NCI-H748 (cell line): ENCODE measurements at regions not wholly inside any gene's neighbourhood (a gene's known extent, or its start where the extent isn't known, plus 50 kb on each side); places are given as distances from the start of the nearest gene placed in this dataset.
"Not testable (repeated sequence)": the region's sequence is repeated elsewhere in the genome, so short reads cannot be mapped to it uniquely, and the experiment has no call there.

Experiments
- DNase-seq: peaks from one replicate; lab custom pipeline; 2025; ENCODE audit not compliant: unreplicated experiment; lab: John Stamatoyannopoulos, UW

DNA sequence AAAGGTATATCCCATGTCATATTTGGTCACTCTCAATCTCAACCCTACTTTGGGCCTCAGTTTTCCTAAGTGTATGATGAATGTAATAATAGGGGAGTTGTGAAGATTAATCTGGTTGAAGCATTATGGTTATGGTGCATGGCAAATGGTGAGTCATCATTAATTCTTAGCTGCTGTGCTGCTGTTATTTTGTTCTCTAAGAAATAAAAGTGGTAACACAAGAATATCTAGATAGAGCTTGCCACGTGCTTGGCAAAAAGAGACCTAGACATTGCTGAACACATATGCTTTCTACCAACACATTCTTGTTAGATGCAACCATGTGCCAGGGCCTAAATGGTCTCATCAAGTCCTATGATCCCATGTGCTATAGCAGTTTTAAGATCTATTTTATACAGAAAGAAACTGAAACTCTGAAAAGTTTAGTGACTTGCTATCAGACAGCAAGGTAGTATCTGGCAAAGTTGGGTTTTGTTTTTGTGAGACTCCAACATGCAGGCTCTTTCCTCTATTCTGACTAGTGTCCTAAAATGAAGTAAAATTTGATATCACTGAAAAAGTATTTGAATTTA lies 699.9 kb upstream of the MEF2C start:
- no peak for DNase-seq

DNA sequence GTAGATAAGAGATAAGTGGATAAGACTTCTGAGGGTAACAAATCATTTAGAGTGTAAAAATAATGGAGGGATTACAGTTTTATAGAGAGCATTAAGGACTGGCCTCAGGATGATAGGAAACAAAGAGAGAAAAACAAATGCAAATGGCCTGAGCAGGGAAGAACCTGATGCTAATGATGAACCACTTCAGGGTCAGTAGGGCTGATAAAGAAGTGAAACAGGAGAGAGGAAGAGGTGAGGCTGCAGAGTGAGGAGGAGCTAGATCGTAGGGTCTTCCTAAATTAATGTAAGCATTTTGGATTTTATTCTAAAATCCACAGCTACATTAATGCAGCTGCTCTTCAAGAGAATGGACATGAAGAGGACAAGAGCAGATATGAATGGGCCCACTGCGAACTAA lies 698.0 kb upstream of the MEF2C start:
- DNase-seq = no peak

DNA sequence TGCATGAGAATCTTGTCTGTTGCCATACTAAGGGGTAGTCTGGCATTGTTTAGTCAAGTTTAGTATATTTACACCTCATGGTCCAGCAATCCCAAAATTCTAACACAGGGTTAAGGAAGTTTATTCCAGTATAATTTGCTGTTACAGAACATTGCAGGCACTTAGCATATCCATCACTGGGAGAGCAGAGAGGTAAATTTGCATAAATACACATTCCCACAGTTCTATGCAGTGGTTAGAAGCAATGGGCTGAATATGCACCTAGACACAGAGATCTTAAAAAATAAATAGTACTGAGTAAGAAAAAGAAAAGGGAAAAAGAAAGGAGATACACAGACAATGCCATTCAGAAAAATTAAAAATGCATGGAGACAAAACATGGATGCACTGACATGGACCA lies 692.3 kb upstream of the MEF2C start:
- no peak for DNase-seq

DNA sequence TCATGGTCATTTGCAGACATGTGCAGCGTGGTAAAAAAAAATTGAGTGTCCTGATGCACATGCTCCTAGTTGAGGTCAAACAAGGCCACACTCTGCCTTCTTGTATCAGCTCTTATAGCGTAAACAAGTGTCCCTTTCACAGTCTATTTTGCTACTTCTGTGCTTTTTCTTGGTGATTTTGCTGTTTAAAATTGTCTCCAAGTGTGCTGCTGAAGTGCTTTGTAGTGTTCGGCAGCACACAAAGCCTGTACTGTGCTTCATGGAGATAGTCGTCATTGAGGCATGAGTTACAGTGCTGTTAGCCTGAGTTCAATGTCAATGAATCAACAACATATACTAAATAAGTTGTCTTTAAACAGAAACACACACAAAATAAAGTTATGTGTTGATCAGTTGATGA lies 690.4 kb upstream of the MEF2C start:
- no peak for DNase-seq

DNA sequence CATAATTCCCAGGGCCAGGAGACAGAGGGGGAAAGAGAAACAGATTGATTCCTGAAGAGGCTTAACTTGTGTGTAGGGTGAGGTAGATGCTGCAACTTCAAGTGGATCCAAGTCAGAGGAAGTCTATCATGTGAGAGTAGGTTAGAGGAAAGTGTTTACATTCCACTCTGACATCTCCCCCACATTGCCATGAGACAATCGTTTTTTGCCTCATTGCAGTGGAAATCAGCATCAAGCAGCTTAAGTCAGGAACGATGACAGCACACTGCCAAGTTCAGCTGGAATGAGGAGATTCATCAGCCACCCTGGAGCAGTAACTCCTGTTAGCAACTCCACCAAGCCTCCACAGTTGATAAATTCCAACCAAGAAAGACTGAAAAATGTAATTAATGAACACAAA lies 689.7 kb upstream of the MEF2C start:
- no peak for DNase-seq

DNA sequence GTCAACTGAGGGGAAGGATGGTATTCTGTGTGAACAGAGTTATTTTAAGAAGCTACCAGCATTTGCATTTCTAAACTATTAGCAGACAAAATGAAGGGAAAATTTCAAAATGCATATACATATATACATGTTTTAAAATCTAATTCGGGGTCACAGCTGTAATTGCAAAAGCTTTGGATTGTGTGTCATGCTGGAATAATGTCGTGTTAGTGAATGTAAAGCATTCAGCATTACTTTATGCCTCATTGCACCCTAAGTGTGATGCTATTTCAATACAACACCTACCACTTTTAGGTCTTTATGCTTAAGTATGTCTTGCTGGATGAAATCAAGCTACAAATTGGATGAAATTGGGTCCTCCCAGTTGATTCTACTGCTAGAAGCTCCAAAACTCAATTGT lies 687.6 kb upstream of the MEF2C start:
- DNase-seq = no peak

DNA sequence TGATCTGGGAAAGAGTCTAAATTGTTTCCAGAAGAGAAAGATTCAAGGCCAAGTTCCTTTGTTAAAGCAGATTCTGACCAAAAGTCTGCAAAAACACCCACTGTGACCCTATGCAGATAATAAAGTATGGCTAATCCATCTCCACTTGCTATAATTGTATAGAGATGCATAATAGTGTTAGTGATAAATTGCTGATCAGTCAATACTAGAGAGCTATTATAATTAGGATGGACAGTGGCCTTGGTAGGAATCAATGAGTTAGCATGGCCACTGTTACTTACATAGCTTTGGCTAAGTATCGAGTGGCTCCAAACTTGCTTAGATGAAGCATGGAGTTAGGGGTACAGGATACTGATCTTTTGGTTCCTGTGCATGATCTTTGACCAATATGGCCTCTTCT lies 683.4 kb upstream of the MEF2C start:
- DNase-seq = no peak

DNA sequence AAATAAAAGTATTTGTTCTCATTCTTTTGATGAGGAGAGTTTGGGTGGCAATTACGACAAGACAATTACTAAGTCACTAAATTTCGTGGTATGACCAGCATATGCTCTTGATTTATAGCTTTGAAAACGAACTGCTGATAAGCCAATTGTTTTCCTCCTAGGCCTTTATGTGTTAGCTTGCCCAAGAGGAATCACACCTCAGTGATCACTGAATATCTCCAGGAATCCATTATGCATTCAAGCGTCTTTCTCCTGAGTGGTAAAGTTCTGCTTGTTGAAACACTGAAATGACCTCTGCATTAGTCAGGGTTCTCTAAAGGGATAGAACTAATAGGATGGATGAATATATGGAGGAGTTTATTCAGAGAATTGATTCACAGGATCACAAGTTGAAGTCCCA lies 677.7 kb upstream of the MEF2C start:
- DNase-seq = no peak

DNA sequence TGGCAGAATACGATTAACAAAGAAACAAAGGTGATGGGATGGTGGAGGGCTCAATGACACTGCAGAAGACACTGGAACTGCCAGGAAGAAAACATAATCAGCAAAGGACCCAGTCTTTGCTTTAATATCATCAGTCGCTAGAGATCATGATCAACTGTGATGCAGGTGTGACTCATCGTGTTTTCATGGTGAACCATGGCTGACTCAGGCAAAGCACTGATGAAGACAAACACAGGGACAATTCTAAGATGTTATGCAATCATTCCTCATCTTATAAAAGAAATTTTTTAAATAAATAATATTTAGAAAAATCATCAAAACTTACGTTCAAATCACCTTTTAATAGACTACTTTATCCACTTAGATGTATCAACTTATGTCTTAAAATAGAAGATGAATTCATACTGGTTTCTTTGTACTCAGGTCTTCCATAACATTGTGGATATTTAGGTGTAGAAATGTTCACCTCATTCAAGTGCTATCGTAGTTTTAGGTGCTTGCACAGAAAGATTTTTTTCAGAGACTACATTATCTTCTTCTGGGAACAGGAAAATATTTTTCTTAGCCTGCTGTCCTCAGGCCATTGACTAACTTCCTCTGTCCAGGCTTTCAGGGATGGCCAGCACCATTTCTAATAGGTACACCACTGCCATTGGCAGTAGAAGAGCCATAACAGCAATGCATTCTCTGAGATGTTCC lies 673.4 kb upstream of the MEF2C start:
- no peak for DNase-seq

DNA sequence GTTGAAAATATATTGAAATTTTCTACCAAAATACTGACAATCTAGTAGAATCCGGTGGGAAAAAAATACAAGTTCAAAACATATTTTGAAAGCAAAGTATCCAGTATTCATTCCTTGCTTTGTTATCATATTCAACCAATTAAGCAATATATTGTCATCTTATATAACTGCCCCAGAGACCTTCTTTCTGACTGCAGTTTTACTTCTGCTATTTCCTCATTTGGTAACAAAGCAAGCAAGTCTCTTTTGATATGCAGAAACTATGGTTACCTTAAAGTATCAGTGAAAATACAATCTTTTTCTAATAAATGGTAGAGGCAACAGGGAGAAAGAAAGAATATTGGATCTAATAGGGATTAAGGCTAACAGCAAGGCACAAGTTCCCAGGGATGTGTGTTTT lies 663.7 kb upstream of the MEF2C start:
- DNase-seq = no peak

DNA sequence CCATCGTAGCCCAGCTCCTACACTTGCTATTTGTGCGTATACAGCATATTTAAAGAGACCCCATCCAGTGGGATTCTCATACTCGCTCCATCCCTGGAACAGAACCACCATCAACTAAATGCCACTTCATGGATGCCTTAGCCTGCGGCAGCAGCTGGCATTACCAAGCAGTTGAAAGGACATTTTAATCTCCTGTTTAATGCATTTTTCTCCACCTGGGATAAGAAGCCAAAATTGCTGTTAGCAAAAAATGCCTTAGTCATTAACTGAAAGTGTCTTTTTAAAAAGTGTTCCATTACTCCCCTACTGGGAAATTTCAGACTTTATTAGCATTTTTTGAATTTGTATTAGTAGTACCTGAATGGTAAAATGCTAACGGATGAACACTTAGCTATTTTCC lies 662.6 kb upstream of the MEF2C start:
- DNase-seq = no peak

DNA sequence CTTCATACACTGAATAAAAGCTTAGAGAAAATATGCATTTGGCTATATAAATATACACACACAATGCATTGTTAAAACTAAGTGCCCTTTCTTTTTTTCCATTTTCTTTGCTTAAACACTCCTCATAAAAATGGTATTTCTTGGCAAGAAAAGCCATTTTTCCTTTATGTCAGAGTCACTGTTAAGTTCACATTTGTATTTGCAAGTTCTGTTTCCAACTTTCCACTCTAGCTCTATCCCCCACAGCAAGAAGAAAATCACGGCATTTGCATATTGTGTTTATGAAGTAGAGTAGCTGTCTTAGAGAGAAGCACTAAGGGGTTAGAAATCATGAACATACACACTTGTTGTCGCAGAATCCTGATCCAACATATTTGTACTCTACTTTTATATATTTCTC lies 662.1 kb upstream of the MEF2C start:
- DNase-seq = no peak

DNA sequence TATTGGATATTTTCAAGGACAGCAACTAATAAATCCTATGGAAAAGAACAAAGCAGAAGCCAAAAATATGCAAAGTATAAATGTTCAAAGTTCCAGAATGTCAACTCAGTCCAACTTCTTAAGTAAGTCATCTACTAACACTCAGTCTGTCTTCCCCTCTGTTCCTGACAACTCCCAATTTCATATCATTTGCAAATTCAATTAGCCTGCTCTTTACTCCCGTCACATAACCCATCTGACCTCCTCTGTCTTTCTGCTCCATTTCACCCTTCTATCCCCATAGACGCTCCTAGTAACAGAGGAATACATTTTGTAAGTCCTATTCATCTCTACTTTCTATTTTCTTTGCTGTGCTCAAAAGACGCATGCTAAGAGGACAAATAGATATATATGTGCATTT lies 659.8 kb upstream of the MEF2C start:
- no peak for DNase-seq

DNA sequence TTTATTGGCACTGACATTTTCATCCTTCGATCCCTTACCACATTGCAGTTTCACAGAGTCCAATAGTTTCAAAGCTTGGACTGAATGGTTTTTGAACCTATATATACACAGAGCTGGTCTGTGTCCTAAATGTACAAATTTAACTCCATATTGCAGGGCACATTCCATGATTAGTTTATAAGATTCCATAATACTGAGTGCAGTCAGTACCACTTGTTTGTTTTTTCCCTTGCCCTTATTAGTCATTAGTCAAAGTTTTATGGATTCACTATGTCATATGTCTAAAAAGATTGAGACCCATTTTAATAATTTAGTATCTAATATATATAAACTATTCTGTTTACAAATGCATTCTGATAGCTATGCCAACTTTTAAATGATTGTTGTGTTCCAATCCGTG lies 654.8 kb upstream of the MEF2C start:
- DNase-seq = no peak

DNA sequence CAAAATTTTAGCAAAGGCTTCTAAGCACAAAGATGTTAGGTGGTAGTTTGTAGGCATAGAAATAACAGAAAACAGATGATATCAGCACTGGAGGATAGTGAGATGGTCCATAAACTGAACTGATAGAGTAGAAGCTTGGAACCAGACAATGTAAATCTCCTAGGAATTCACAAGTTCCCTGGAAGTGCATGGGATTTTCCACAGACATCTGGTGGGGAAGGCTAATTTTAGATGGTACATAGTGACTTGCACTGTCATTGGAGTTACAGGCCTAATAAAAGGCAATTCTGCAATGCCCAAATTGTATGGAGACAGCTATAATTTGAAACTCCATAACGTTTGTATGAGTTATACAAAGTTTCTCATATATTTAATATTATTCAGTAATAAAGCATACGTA lies 653.0 kb upstream of the MEF2C start:
- DNase-seq = no peak

DNA sequence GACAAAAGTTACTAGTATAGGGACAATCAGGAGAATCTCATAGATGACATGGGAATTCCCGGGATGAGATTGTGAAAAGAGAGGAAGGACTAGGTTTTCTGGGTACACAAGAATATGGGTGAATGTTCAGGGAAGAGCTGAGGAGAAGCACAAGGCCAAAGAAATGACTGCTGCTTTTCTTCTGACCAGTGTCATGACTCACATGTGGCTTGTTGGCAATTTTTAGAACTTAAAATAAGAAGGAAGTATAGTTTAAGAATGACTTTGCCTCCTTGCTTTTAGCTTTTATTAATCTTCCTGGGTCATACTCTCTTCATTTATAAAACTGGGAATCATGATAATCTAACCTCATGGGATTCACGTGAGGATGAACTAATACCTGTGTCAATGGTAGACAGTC lies 652.4 kb upstream of the MEF2C start:
- no peak for DNase-seq

DNA sequence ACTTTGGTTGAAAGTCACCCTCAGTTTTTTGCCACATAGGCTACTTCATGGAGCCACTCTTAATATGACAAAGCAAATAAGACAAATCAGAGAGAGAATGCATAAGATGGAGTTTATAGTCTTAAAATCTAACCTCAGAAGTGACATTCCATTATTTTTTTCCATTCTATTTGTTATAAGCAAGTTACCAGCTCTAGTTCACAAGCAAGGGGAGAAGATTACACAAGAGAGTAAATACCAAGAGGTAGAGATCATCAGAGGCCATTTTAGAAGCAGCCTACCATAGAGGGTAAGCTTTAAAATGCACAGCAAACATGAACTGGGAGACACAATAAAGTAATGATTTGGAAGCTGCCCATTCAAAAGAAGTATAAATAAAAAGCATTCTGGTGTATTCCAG lies 651.3 kb upstream of the MEF2C start:
- no peak for DNase-seq

DNA sequence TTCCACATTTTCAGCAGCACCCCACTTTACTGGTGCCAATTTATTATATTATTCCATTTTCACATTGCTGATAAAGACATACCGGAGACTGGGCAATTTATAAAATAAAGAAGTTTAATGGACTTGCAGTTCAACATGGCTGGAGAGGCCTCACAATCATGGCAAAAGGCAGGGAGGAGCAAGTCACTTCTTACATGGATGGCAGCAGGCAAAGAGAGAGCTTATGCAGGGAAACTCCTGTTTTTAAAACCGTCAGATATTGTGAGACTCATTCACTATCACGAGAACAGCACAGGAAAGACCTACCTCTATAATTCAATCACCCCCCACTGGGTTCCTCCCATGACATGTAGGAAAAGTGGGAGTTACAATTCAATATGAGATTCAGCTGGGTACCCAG lies 641.8 kb upstream of the MEF2C start:
- no peak for DNase-seq

DNA sequence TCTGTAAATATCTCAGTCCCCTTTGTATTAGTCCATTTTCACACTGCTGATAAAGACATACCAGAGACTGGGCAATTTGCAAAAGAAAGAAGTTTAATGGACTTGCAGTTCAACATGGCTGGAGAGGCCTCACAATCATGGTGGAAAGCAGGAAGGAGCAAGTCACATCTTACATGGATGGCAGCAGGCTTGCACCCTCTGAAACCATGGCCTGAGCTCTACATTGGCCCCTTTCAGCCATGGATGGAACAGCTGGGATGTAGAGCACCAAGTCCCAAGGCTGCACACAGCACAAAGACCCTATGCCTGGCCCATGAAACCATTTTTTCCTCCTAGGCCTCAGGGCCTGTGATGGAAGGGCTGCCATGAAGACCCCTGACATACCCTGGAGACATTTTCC lies 640.9 kb upstream of the MEF2C start:
- DNase-seq = not testable (repeated sequence)

DNA sequence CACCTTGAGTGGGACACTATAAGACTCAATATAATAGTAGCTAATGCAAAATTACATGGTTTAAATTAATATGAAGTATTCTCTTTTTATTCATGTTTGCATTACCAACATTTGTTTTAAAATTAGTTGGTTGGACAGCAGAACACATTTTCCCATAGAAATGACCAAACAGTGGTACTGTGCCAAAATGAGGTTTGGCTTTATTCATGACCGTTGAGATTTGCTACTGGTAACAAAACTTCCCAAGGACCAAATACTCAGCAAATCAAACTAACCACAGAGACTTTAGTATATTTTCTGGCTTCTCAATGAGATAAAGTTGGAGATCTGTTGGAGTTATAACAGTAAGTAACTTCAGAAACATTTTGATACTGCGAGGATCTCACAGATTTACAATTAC lies 637.8 kb upstream of the MEF2C start:
- DNase-seq = no peak

DNA sequence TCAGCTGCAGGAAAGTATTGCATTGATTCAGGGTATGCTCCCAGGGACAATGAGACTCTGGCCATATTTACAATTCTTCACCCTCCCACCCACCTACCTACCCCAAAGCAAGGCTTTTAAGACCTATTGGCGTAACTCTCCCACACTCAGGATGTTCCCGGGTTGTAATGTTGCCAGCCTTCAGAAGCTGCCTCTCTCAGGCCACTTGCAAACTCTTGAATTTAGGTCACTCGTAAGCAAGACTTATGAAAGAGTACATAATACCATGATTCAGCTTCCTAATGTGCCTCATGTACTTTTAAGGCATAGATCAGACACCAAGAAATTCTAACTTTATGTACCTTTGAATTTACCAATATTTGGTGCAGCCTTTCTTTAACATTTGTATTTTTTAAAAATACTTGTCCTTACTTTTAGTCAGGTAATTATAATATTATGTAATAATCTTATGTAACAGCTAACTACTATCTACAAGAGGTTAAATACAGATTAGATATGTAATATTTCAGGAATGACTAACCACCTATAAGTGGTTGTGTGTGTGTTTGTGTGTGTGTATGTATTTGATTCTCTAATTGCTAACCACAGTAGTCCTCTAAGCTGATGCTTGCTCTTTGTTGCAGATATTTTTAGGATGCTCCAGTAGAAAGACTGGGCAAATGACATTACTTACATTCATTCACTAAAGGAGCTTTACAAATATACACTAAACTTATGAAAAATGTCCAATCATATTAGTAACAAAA lies 630.5 kb upstream of the MEF2C start:
- DNase-seq = no peak

DNA sequence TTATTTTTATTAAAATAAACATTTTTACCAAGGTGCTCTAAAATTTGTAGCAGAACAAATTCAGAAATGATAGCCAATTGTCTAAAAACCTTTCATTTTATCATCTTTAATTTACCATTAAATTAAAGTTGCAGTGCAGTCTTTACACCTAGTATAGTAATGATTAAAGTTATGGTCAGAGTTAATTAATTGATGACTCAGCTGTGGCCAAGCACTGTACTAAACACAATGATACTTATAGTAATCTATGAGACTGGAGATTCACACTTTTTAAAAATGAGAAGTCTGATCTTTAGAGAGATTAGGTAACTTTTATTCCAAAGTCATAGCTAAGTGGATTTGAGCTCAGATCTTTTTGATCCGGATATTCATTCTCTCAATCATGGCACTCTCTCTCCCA lies 621.1 kb upstream of the MEF2C start:
- no peak for DNase-seq

DNA sequence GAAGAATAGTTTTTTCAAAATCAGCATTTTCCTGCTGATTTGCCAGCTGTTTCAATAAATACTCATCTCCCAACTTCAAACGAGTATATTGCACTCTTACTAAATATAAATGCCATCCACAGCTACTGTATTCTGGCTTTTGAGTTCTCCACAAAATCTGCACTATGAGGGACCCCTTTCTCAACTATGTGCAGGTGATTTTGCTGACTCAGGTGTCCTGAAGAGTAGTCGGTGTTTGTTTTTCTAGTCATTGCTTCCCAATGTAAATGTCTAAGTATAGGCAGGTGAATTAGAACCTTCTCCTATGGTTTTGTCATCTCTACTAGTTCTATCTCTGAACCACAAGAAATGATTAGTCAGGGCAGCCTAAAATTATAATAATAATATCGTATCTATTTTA lies 616.8 kb upstream of the MEF2C start:
- DNase-seq = no peak
